PC-3 (cell line): ENCODE measurements at regions not wholly inside any gene's neighbourhood (a gene's known extent, or its start where the extent isn't known, plus 50 kb on each side); places are given as distances from the start of the nearest gene placed in this dataset.

Experiments
- ATAC-seq: fragments of 200-7000 bp; cut with Tn5 transposase; 2 replicates; pipeline ENCODE4 v1.9.1; 2020; ENCODE audit warnings: mild to moderate bottlenecking, moderate library complexity
- BruUV-seq: library from RNA; stranded (reverse); fragments of 400-500 nt; replicated peaks from 2 replicates; lab custom pipeline; 2021; lab: Mats Ljungman, UMichigan
- CTCF ChIA-PET: fragments of 300-600 bp; sonication (Branson Sonifier 250); formaldehyde crosslinking; loops from one replicate; lab custom pipeline; 2022; ENCODE audit warnings: antibody characterized with exemption; lab: Charles Lee
- POLR2A ChIA-PET: fragments of 300-600 bp; sonication (Branson Sonifier 250); formaldehyde crosslinking; loops from one replicate; lab custom pipeline; 2022; ENCODE audit warnings: antibody characterized with exemption; ENCODE audit not compliant: unreplicated experiment; lab: Charles Lee
- DNase-seq: peaks from one replicate; pipeline ENCODE4 v3.0.0-alpha.2; 2015
- H2AFZ ChIP-seq: fragments of 300-600 bp; sonication (generic); 2 replicates; pipeline ENCODE4 v1.6.0; 2016; ENCODE audit warnings: antibody characterized with exemption, low read length
- H3F3A ChIP-seq: fragments of 300-600 bp; sonication (generic); one replicate; pipeline ENCODE4 v1.6.0; 2017; ENCODE audit warnings: antibody characterized with exemption, low read length, control low read depth, mild to moderate bottlenecking; ENCODE audit not compliant: unreplicated experiment
- H3K27ac ChIP-seq: fragments of 300-600 bp; sonication (generic); 2 replicates; pipeline ENCODE4 v1.5.1; 2016; ENCODE audit warnings: mild to moderate bottlenecking, low read length
- H3K27me3 ChIP-seq: fragments of 300-600 bp; sonication (generic); 2 replicates; pipeline ENCODE4 v1.6.1; 2016; ENCODE audit warnings: low read length, mixed read lengths
- H3K36me3 ChIP-seq: fragments of 300-600 bp; sonication (generic); 2 replicates; pipeline ENCODE4 v1.6.1; 2016; ENCODE audit warnings: low read depth, mixed run types, low read length, mixed read lengths
- H3K4me1 ChIP-seq: fragments of 300-600 bp; sonication (generic); 2 replicates; pipeline ENCODE4 v1.5.1; 2016; ENCODE audit warnings: low read length; ENCODE audit not compliant: insufficient read depth
- H3K4me2 ChIP-seq: fragments of 300-600 bp; sonication (generic); 2 replicates; pipeline ENCODE4 v1.6.0; 2016; ENCODE audit warnings: low read length
- H3K4me3 ChIP-seq: fragments of 300-600 bp; sonication (generic); 2 replicates; pipeline ENCODE4 v1.5.1; 2016; ENCODE audit warnings: mild to moderate bottlenecking, low read length, mixed read lengths
- H3K79me2 ChIP-seq: fragments of 300-600 bp; sonication (generic); 2 replicates; pipeline ENCODE4 v1.6.1; 2017; ENCODE audit warnings: low read length, mixed read lengths
- H3K9ac ChIP-seq: fragments of 300-600 bp; sonication (generic); 2 replicates; pipeline ENCODE4 v1.6.0; 2016; ENCODE audit warnings: mild to moderate bottlenecking, low read length
- H3K9me2 ChIP-seq: fragments of 300-600 bp; sonication (generic); replicated peaks from 2 replicates; pipeline ENCODE4 v1.6.1; 2016; ENCODE audit warnings: mixed run types, low read length, mixed read lengths
- H3K9me3 ChIP-seq: fragments of 300-600 bp; sonication (generic); 2 replicates; pipeline ENCODE4 v1.6.1; 2016; ENCODE audit warnings: low read length, mixed read lengths
- H4K20me1 ChIP-seq: fragments of 300-600 bp; sonication (generic); 2 replicates; pipeline ENCODE4 v1.6.1; 2016; ENCODE audit warnings: low read length, mixed read lengths
- CTCF ChIP-seq: fragments of 300-600 bp; sonication (generic); conservative IDR thresholded peaks from 2 replicates; pipeline ENCODE4 v1.5.1; 2017; ENCODE audit warnings: antibody characterized with exemption, low read depth, mild to moderate bottlenecking, low read length
- EZH2 ChIP-seq: fragments of 300-600 bp; sonication (generic); IDR thresholded peaks from one replicate; pipeline ENCODE4 v1.6.1; 2017; ENCODE audit warnings: antibody characterized with exemption, mild to moderate bottlenecking, low read length; ENCODE audit not compliant: unreplicated experiment
- EZH2phosphoT487 ChIP-seq: fragments of 300-600 bp; sonication (generic); IDR thresholded peaks from 2 replicates; pipeline ENCODE4 v1.6.1; 2018; ENCODE audit warnings: mild to moderate bottlenecking, antibody characterized with exemption, low read length, borderline replicate concordance
- intact Hi-C: fragments of 100-400 bp; cut with micrococcal nuclease; formaldehyde crosslinking; loops from 2 replicates; pipeline ENCODE4 v1.9.0; 2023

- H3K27ac ChIP-seq = no peak overlapping the region
- H3K9ac ChIP-seq = no peak overlapping the region
- no peaks in the 10 kb centered on the region for H3K9me3 ChIP-seq
- no peak for DNase-seq
- no peaks in the 10 kb centered on the region for H3K79me2 ChIP-seq
- no peaks in the 10 kb centered on the region for H3K4me1 ChIP-seq
- no peaks in the 10 kb centered on the region for H3F3A ChIP-seq
- H3K27me3 ChIP-seq = no peaks in the 10 kb centered on the region
- H3K4me3 ChIP-seq = no peak overlapping the region
- ATAC-seq = no peak
- H3K36me3 ChIP-seq = no peaks in the 10 kb centered on the region
- TF ChIP-seq CTCF = no peak
- TF ChIP-seq EZH2 = no peak
- TF ChIP-seq EZH2phosphoT487 = no peak
- no peak overlapping the region for H3K4me2 ChIP-seq
- no peak overlapping the region for H2AFZ ChIP-seq
- H4K20me1 ChIP-seq = no peaks in the 10 kb centered on the region
- CTCF ChIA-PET = no interaction called here
- intact Hi-C loops = no loop called here
- POLR2A ChIA-PET = no interaction called here
- no TSS peak for BruUV-seq
- no peaks in the 10 kb centered on the region for H3K9me2 ChIP-seq
These were observed 939.3 kb downstream of the CDH18 start for GRCh38 chr5:19048726-19049125.

- Histone ChIP-seq H3K79me2 (no peaks in the 10 kb centered on the region), H3K4me1 (no peaks in the 10 kb centered on the region), H3K4me2 (no peak overlapping the region), H3K9me3 (no peaks in the 10 kb centered on the region), H3K36me3 (no peaks in the 10 kb centered on the region), H3K27ac (no peak overlapping the region), H3K9ac (no peak overlapping the region), H4K20me1 (no peaks in the 10 kb centered on the region), H3K9me2 (no peaks in the 10 kb centered on the region), H3K27me3 (no peaks in the 10 kb centered on the region), H3K4me3 (no peak overlapping the region), H3F3A (no peaks in the 10 kb centered on the region), H2AFZ (no peak overlapping the region)
- intact Hi-C loops = no loop called here
- POLR2A ChIA-PET = no interaction called here
- ATAC-seq (no peak), DNase-seq (no peak)
- CTCF ChIA-PET = no interaction called here
- no TSS peak for BruUV-seq
- TF ChIP-seq EZH2 = no peak
- TF ChIP-seq CTCF = no peak
- TF ChIP-seq EZH2phosphoT487 = no peak
These were observed 929.8 kb downstream of the CDH18 start for GRCh38 chr5:19058216-19058615.

- TF ChIP-seq EZH2phosphoT487 = no peak
- ATAC-seq = no peak
- H3F3A ChIP-seq = no peaks in the 10 kb centered on the region
- H3K9me3 ChIP-seq = no peaks in the 10 kb centered on the region
- no peak overlapping the region for H3K4me2 ChIP-seq
- H3K9me2 ChIP-seq = no peaks in the 10 kb centered on the region
- H3K79me2 ChIP-seq = no peaks in the 10 kb centered on the region
- no peak overlapping the region for H3K4me3 ChIP-seq
- H4K20me1 ChIP-seq = no peaks in the 10 kb centered on the region
- CTCF ChIA-PET = no interaction called here
- intact Hi-C loops = no loop called here
- H3K36me3 ChIP-seq = no peaks in the 10 kb centered on the region
- H3K4me1 ChIP-seq = no peaks in the 10 kb centered on the region
- POLR2A ChIA-PET = no interaction called here
- H3K9ac ChIP-seq = no peak overlapping the region
- no TSS peak for BruUV-seq
- no peak overlapping the region for H3K27ac ChIP-seq
- no peak for DNase-seq
- no peak overlapping the region for H2AFZ ChIP-seq
- no peaks in the 10 kb centered on the region for H3K27me3 ChIP-seq
These were observed 923.9 kb downstream of the CDH18 start for GRCh38 chr5:19064094-19064493.
